GDM1 (cell line): ENCODE measurements at regions not wholly inside any gene's neighbourhood (a gene's known extent, or its start where the extent isn't known, plus 50 kb on each side); places are given as distances from the start of the nearest gene placed in this dataset.
A peak's percentile ranks its signal among the peaks of the same experiment; 100 is the strongest.

Source experiments
- DNase-seq: peaks from one replicate; lab custom pipeline; 2025; lab: John Stamatoyannopoulos, UW

DNA sequence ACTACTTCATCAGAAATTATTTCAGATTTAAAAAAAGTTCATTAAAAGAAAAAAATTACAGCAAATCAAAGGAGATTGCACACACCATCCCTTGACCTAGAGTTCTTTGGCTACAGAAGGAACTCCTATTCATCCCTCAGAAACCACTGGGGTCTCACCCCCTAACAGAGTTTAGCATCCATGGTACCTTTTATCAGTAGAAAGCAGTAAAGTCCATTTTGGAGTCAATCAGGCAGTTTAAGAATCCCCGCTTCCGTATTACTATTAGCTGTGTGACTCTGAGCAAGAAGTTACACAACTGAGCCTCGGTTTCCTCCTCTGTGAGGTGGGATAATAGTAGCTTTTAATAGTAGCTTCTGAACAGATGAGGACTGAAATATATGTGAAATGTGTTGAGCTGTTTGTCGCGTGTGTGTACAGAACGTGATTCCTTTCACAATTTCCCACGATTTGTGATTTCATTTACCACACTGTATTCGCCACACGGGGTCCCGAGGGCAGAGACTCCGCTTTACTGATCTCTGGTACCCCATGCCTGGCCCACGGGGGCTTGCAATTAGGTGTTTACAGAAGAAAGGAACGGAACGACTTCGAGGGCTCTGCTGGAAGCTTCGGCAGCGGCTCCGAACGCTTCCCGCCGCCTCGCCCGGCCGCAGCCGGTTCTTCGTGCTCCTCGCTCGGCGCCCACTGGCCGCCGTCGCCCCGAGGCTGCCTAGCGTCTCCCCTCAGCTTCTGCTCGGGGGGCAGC, 72.5 kb upstream of the ZBED5 start:
- no peak for DNase-seq

DNA sequence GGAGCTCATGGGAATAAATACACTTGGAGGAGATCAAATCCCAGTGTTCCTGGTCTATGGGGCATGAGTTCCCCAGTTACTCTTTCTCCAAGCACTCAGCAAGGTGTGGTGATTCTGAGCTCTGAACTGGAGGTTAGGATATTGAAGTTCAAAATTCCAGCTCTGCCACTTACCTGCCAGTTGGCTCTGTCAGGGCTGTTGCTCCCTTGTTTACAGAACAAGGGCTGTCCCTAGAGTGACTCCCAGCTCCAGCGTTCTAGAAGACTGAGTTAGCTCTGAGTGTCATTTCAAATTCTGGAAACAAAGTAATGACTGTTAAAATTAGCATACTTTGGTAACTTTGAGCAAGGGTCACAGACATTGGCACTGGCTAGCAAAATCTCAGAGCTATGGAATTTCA, 69.7 kb upstream of the ZBED5 start:
- no peak for DNase-seq

DNA sequence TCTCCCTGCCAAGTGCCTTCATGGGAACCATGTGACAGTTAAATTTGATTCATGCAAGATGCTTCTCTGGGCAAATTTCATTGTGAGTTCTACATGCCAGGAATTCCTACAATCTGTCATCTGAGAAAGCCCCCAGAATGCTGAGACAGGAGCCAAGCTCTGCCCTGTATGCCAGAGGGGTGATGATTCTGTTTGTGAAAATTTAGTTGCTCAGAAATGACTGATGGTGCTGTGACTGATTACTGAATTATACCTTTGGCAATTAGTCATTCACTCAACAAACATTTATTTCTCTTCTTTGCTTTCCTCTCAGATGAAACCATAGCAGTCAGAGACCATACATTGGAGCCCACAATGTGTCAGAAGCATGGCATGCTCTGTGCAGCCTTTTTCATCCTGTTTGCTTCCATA, 69.0 kb upstream of the ZBED5 start:
- DNase-seq: no peak

DNA sequence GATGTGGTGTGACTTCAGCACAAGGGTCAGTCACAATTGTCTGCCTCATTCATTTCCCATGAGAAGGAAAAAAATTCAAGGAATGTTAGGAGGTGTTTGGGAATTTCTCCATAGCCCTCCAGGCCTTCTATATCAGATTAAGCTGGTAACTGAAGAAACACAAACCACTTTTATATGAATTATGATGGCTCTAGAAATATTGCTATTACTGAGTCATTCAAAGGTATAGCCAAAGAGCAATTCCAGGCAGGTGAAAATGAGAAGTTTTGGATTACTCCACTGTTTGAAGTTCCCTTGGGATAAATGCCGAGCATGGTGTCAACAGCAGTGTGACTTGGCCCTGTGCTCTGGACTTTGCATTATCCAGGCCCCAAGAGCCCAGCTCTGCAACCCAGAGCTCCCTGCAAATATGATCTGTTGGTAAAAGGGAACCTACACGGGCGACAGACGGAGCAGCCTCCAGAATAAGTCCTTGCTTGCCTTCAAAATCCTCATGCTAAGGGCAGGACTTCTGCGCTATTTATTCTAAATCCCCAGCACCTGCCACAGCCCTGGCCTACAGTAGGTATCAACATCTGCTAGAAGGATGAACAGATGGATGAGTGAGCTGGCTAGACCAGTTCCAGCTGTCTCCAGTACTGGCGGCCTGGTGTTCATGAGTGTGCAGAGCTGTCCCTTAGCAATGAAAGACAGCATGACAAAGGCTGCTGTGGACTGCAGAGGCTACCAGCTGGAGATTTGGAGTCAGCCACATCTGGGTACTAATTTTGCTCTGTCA, 67.5 kb upstream of the ZBED5 start:
- DNase-seq: no peak

DNA sequence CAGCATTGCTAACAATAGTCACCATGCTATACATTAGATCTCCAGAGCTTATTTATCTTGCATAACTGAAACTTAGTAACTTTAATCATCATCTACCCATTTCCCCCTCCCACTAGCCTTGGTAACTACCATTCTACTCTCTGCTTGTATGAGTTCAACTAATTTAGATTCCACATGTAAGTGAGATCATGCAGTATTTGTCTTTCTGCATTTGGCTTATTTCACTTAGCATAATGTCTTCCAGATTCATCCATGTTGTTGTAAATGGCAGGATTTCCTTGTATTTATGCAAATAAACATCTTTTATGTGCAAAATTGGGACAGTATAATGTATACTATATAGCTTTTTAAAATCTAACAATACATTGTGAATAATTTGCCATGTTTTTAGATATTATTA, 66.0 kb upstream of the ZBED5 start:
- no peak for DNase-seq

DNA sequence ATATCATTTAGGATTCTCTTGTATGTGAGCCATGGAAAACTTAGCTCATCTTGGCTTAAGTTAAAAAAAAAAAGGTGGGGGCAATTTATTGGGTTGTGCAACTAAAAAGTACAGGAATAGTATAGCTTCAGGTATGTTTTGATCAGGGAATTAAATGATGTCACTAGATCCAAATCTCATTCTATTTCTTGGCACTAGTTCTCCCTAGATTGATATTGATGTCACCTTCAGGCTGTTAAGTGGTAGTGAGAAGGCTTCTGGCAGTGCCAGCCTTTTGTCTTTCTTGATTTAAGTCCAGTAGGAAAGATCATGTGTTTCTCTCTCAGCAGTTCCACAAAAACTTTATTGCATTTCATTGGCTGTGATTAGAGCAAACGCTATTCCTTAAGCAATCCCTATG, 65.0 kb upstream of the ZBED5 start:
- no peak for DNase-seq

DNA sequence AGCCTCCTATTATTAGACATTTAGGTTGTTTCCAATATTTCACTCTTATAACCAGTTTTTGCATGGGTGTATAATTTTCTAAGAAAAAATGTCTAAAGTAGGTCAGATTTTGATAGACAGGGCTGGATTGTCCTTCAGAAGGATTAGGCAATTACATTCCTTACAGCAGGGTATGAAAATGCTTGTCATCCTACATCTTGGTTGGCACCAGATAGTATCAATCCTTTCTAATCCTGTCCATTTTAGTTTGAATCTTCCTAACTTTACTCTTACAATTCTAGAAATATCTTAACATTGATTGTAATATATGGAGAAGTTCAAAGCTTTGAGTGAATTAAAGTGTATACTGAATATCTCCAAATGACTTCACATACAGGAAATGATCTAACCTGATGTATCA, 63.0 kb upstream of the ZBED5 start:
- no peak for DNase-seq

DNA sequence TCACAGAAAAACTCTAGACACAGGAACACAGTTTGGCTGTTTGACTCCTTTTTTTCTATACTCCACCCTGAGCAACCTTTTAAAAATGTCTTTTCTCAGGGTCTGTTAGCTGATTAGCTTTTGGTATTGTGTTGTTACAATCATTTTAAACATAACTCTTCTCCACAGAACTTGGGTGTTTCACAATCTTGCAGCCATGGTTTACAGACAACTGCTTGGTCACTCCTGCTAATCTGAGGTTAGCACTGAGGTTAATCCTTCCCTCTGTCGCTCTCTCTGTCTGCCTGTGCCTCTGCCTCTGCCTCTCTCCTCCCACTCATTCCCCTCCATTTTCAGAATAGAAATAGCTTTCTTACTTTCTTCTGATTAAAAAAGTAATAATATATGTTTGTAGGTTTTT, 62.4 kb upstream of the ZBED5 start:
- peak; percentile 18 for DNase-seq

DNA sequence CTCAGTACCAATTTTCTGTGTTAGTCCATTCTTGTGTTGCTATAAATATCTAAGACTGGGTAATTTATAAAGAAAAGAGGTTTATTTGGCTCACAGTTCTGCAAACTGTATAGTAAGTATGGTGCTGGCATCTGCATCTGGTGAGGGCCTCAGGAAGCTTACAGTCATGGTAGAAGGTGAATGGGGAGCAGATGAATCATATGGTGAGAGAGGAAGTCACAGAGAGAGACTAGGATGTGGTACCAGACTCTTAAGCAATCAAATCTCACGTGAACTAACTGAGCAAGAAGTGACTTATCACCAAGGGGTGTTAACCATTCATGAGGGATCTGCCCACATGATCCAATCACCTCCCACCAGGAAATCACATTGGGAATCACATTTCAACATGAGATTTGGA, 60.8 kb upstream of the ZBED5 start:
- DNase-seq: no peak

DNA sequence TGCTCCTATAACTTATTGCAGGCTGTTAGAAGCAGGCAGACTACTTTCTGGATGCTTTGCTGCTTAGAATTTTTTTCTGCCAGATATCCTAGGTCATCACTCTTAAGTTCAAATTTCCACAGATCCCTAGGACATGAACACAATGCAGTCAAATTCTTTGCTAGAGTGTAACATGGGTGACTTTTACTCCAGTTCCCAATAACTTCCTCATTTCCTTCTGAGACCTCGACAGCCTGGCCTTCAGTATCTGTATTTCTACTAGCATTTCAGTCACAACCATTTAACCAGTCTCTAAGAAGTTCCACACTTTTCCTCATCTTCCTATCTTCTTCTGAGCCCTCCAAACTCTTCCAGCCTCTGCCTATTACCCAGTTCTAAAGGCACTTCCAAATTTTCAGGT, 60.4 kb upstream of the ZBED5 start:
- DNase-seq: no peak

DNA sequence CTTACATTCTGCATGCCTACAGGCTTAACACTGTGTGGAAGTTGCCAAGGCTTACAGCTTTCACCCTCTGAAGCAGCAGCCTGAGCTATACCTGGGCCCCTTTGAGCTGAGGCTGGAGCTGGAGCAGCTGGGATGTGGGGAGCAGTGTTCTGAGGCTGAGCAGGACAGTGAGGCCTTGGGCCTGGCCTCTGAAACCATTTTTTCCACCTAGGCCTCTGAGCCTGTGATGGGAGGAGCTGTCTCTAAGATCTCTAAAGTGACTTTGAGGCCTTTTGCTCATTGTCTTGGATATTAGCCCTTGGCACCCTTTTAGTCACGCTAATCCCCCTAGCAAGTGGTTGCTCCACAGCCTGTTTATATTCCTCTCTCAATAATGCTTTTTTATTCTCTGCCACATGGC, 59.9 kb upstream of the ZBED5 start:
- DNase-seq: no peak

DNA sequence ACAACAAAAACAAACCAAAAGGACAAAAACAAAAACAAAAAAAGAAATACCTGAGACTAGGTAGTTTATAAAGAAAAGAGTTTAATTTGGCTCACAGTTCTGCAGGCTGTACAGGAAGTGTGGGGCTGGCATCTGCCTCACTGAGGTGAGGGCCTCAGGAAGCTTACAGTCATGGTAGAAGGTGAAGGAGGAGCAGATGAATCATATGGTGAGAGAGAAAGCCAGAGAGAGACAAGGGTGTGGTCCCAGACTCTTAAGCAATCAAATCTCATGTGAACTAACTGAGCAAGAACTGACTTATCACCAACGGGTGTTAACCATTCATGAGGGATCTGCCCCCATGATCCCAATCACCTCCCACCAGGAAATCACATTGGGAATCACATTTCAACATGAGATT, 58.8 kb upstream of the ZBED5 start:
- DNase-seq: no peak

DNA sequence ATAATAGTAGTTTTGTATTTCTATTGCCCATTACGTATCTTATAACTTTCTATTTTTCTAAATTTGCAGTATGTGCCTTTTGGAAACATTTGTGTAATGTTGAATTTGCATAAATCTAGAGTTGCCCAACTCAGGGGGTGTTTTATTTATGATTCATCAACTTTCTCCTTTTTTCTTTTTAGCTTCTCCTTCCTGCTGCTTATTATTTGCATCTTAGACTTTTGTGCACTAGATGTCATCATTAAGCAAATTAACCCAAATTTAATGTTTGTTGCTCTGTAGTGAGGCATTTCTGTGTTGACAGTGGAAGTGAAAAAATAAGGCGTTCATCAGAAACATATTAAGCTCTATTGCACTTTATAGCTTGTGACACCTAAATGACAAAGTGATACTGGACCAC, 56.2 kb upstream of the ZBED5 start:
- no peak for DNase-seq

DNA sequence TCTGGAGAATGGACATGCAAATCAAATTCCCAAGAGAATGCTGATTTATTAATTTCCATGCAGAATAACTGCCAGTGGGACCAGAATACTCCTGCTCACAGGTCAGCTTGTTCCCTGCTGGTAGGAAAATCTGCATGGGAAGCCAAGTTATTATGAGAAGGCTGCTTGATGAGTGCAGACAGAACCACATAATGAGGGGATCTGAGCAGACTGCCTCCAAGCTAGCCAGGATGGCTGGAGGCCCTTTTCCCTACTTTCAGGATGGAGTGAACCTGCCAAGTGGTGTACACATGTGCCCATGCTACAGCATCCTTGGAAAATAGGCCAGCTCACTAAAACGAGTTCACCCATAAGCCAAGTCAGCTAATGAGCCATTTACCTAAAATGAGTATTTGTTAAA, 55.2 kb upstream of the ZBED5 start:
- no peak for DNase-seq

DNA sequence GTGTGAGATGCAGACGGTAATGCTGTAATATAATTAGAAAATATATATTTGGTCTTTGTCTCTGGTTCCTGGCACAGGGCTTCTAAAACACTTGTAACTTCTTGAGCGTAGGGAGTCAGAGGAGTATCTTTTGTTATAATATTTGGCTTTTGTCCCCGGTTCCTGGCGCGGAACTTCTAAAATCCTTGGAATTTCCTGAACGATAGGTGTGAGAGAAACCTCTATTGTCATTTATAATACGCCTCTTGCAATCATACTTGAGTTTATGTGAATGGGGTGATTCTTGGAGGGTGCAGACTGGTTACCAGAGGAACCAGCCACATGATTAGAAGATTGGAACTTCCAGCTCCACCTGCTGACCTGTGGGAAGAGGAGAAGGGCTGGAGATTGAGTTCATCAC, 54.1 kb upstream of the ZBED5 start:
- no peak for DNase-seq

DNA sequence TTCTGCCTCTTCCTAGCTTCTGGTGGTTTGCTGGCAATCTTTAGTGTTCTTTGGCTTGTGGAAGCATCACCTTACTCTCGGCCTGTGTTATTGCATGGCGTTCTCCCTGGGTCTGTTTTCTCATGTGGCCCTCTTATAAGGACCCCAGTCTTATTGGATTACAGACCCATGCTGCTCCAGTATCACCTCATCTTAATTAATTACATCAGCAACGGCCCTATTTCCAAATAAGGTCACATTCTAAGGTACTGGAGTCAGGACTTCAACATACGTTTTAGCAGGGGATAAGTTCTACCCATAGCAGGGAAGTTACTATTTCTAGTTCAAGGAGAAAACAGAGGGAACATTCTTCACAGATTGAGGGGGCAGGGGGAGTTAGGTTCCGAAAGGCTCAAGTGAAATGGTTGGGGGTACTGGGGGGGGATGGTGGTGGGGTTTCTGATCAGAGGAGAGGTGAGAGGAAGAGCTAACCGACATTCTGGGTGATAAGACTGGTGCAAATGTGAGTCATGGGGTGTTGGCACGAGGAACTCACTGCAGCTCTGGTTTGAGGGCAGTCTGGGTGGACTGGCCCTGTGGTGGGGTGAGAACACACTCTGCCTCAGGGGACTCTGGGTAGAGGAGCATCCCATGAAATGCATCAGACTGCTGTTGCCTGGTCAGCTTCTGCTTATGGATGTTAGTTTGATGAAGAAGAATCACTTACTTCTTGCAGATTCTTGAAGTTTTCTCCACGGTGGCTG, 51.5 kb upstream of the ZBED5 start:
- DNase-seq: no peak

DNA sequence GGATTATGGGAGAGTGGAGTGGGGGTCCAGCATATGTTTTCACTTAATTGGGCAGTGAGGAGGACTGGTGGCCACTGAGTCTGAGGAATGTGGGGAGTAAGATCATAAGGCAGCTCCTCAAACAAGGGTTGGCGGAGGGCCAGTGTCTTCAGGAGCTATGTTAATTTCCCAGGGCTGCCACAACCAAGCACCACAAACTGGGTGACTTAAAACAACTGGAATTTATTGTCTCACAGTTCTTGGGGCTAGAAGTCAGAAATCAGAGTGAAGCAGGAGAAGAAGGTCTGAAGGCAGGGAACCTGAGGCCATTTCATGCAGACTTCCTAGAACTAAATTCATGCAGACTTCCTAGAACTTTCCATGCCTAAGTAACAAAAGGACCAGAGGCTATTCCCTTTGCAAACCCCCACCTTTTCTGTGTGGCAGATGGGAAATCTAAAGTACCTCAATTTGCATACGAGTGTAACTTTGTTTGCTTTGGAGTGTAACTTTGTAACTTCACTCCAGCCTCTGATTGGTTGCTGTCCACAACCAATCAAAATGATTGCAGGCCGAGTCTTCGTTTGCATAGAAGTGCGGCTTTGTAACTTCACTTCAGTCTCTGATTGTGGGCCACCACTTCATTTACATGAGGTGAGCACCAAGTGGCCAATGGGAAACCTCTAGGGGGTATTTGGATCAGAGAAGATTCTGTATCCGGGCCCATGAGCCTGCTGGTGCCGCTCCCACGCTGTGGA, 50.5 kb upstream of the ZBED5 start:
- DNase-seq: no peak
